ENCODE measurements at regions not wholly inside any gene's neighbourhood (a gene's known extent, or its start where the extent isn't known, plus 50 kb on each side); places are given as distances from the start of the nearest gene placed in this dataset.

DNA sequence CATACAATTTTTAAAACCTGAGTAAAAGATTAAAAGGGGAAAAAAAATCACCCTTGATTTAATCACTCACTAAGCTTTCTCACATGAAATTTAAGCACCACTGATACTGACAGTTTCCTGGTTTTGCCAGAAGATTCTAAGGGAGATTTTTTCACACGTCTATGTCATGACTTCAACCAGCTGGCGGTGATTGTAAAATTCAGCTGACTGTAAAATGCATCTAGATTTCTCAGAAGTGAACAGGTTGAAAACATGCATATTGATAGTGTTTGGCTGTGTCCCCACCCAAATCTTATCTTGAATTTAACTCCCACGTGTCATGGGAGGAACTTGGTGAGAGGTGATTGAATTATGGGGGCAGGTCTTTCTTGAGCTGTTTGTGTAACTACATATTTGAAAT, 566.8 kb downstream of the PCDH18 start:
- no peak for TF ChIP-seq ZNF565 (CRISPR knock-in tag; conservative IDR thresholded peaks at IDR 0.05; ENCODE audit: low read depth)
- no peak for TF ChIP-seq ZFP3 (CRISPR knock-in tag; IDR thresholded peaks at IDR 0.05)
- no peak for TF ChIP-seq ZNF8 (CRISPR knock-in tag; IDR thresholded peaks at IDR 0.05)
- no peak for TF ChIP-seq CSRNP3 (CRISPR knock-in tag; IDR thresholded peaks at IDR 0.05)
- no peak for TF ChIP-seq TOX (CRISPR knock-in tag; IDR thresholded peaks at IDR 0.05; ENCODE audit: borderline replicate concordance)
- no peak for TF ChIP-seq ZC3H10 (CRISPR knock-in tag; IDR thresholded peaks at IDR 0.05)
- no peak for TF ChIP-seq ESRRG (CRISPR knock-in tag; IDR thresholded peaks at IDR 0.05)
- no peak for TF ChIP-seq PPARA (CRISPR knock-in tag; IDR thresholded peaks at IDR 0.05; ENCODE audit: borderline replicate concordance)
- no peak for TF ChIP-seq ZNF70 (CRISPR knock-in tag; IDR thresholded peaks at IDR 0.05)
- TF ChIP-seq TCF4 (CRISPR knock-in tag; IDR thresholded peaks at IDR 0.05; ENCODE audit: borderline replicate concordance), result no peak
- TF ChIP-seq, protein P1, sequence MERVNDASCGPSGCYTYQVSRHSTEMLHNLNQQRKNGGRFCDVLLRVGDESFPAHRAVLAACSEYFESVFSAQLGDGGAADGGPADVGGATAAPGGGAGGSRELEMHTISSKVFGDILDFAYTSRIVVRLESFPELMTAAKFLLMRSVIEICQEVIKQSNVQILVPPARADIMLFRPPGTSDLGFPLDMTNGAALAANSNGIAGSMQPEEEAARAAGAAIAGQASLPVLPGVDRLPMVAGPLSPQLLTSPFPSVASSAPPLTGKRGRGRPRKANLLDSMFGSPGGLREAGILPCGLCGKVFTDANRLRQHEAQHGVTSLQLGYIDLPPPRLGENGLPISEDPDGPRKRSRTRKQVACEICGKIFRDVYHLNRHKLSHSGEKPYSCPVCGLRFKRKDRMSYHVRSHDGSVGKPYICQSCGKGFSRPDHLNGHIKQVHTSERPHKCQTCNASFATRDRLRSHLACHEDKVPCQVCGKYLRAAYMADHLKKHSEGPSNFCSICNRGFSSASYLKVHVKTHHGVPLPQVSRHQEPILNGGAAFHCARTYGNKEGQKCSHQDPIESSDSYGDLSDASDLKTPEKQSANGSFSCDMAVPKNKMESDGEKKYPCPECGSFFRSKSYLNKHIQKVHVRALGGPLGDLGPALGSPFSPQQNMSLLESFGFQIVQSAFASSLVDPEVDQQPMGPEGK (CRISPR knock-in tag; IDR thresholded peaks at IDR 0.05; ENCODE audit: borderline replicate concordance), result no peak
- TF ChIP-seq GLIS3 (CRISPR knock-in tag; IDR thresholded peaks at IDR 0.05), result no peak
- no peak for TF ChIP-seq TSHZ2 (CRISPR knock-in tag; IDR thresholded peaks at IDR 0.05)
- TF ChIP-seq ZFP30 (CRISPR knock-in tag; IDR thresholded peaks at IDR 0.05), result no peak
- no peak for TF ChIP-seq CREB5 (CRISPR knock-in tag; IDR thresholded peaks at IDR 0.05; ENCODE audit: low read depth)
- no peak for TF ChIP-seq CSDC2 (CRISPR knock-in tag; IDR thresholded peaks at IDR 0.05)
- no peak for TF ChIP-seq ISL1 (CRISPR knock-in tag; IDR thresholded peaks at IDR 0.05)
- ATAC-seq, result no peak

- no peak for TF ChIP-seq CSDC2 (CRISPR knock-in tag; IDR thresholded peaks at IDR 0.05)
- peak; percentile 59 for TF ChIP-seq ISL1 (CRISPR knock-in tag; IDR thresholded peaks at IDR 0.05)
- no peak for TF ChIP-seq ZC3H10 (CRISPR knock-in tag; IDR thresholded peaks at IDR 0.05)
- TF ChIP-seq, protein P1 (CRISPR knock-in tag; IDR thresholded peaks at IDR 0.05; ENCODE audit: borderline replicate concordance), result no peak
- ATAC-seq, result no peak
These were observed 569.4 kb downstream of the PCDH18 start for GRCh38 chr4:136962868-136963267.

DNA sequence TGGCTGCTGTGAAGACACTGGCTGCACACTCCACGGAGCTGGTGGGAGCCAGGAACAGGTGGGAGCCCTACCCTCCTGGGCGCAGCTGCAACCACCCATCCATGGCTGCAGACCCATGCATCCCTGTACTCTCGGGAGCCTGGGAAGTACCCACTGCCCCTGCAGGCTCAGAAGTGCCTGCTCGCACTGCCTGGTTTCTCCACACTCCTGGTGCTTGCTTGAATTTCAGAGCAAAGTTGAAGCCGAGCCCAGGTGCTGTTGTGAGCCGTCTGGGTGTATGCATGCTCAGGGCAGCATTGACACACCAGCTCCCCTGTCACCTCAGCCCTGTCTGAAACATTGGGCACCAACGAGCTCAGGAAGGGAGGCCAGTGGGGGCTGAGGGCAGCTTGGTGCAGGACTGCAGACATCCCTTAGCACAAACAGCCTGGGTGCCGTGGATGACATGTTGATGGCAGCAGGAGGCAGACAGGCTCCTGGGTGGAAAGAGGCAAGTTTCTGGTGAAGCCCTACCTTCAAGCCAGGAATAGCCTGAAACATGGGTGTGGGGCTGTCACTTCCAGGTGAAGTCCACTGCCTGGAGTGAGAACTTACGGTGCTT, 585.9 kb downstream of the PCDH18 start:
- TF ChIP-seq TOX (CRISPR knock-in tag; IDR thresholded peaks at IDR 0.05; ENCODE audit: borderline replicate concordance), result no peak
- no peak for ATAC-seq

DNA sequence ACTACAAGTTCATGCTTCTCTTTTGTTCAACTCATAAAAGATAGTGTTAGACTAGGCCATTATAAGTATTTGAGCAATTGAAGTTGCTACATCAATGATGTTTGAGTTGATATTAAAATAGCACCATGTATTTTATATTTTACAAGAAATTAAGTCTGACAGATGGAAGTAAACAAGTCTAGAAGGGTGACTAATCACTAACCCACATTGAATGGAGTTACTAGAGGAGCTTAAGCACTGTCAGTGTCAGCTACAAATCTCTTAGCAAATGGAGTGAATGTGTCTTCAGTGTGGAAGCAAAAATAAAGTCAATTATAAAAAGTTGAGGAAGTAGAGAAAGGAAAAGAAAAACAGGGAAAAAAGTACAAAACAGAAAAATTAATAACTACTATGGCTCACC, 592.5 kb downstream of the PCDH18 start:
- TF ChIP-seq SNAI2 (CRISPR knock-in tag; IDR thresholded peaks at IDR 0.05), result no peak
- no peak for TF ChIP-seq CSRNP3 (CRISPR knock-in tag; IDR thresholded peaks at IDR 0.05)
- no peak for TF ChIP-seq RARB (CRISPR knock-in tag; IDR thresholded peaks at IDR 0.05)
- TF ChIP-seq, protein P2, sequence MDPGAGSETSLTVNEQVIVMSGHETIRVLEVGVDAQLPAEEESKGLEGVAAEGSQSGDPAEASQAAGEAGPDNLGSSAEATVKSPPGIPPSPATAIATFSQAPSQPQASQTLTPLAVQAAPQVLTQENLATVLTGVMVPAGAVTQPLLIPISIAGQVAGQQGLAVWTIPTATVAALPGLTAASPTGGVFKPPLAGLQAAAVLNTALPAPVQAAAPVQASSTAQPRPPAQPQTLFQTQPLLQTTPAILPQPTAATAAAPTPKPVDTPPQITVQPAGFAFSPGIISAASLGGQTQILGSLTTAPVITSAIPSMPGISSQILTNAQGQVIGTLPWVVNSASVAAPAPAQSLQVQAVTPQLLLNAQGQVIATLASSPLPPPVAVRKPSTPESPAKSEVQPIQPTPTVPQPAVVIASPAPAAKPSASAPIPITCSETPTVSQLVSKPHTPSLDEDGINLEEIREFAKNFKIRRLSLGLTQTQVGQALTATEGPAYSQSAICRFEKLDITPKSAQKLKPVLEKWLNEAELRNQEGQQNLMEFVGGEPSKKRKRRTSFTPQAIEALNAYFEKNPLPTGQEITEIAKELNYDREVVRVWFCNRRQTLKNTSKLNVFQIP (CRISPR knock-in tag; IDR thresholded peaks at IDR 0.05; ENCODE audit: borderline replicate concordance, low read depth), result no peak
- TF ChIP-seq ZFP30 (CRISPR knock-in tag; IDR thresholded peaks at IDR 0.05), result no peak
- no peak for TF ChIP-seq ISL1 (CRISPR knock-in tag; IDR thresholded peaks at IDR 0.05)
- ATAC-seq, result peak; percentile 50; the same call in 1 of the 3 replicates

Measured in SK-N-SH treated with all-trans-retinoic acid at 6 μM for 48 hours (cell line).